ENCODE measurements at regions not wholly inside any gene's neighbourhood (a gene's known extent, or its start where the extent isn't known, plus 50 kb on each side); places are given as distances from the start of the nearest gene placed in this dataset.

- H3K79me2 ChIP-seq (ENCODE audit: control insufficient read depth, insufficient read depth, low read length), result no peaks in the 10 kb centered on the region
- no TSS peak for BruUV-seq (replicated peaks)
- H3K9me1 ChIP-seq (replicated peaks; ENCODE audit: control insufficient read depth, extremely low read depth, insufficient read depth, low read length), result no peaks in the 10 kb centered on the region
- H3K4me3 ChIP-seq (replicated peaks in 1 of 3; ENCODE audit: insufficient read depth in 1 of 3, low read depth in 1 of 3, low read length in 3 of 3), result no peak overlapping the region
- no peak for FAIRE-seq
- ChIA-PET CTCF (no interaction called here), POLR2A (no interaction called here)
- H4K20me1 ChIP-seq (replicated peaks; ENCODE audit: control insufficient read depth, extremely low read depth, insufficient read depth, low read length), result no peaks in the 10 kb centered on the region
- no peak overlapping the region for H3K4me2 ChIP-seq (ENCODE audit: insufficient read depth, low read length)
- dilution Hi-C loops (cut with MboI; ENCODE audit: extremely low pct_ligation_motif_present, low sequenced_read_pairs), result no loop called here
- H2AFZ ChIP-seq (ENCODE audit: low read depth, low read length), result no peak overlapping the region
- intact Hi-C loops (cut with micrococcal nuclease), result no loop called here
- no peak overlapping the region for H3K27ac ChIP-seq (ENCODE audit: insufficient read depth, low read depth, low read length)
- TF ChIP-seq POLR2AphosphoS5 (IDR thresholded peaks at IDR 0.05; ENCODE audit: insufficient read depth, low read depth, low read length) (no peak), MYC (IDR thresholded peaks at IDR 0.05; ENCODE audit: low read depth, low read length) (no peak), MAX (IDR thresholded peaks at IDR 0.05; ENCODE audit: insufficient read depth, insufficient read length) (no peak), POLR2A (IDR thresholded peaks at IDR 0.05; ENCODE audit: low read depth, low read length) (no peak), CTCF (IDR thresholded peaks at IDR 0.05; ENCODE audit: extremely low read depth in 1 of 2, insufficient read depth in 1 of 2, low read depth in 1 of 2, low read length in 2 of 2) (no peak)
- H3K9me3 ChIP-seq (replicated peaks; ENCODE audit: control insufficient read depth, insufficient read depth, low read length), result peaks cover 3% of the 10 kb centered on the region
- no peak for DNase-seq (ENCODE audit: low read depth, low spot score)
- no peak overlapping the region for H3K9ac ChIP-seq (replicated peaks; ENCODE audit: extremely low read depth, insufficient read depth, low read length)
- H3K36me3 ChIP-seq (ENCODE audit: control insufficient read depth in 2 of 2, extremely low read depth in 1 of 2, insufficient read depth in 2 of 2, low read length in 2 of 2), result no peaks in the 10 kb centered on the region
- H3K4me1 ChIP-seq (ENCODE audit: control insufficient read depth, extremely low read depth, insufficient read depth, low read length), result no peaks in the 10 kb centered on the region
- H3K27me3 ChIP-seq (ENCODE audit: control insufficient read depth in 2 of 2, insufficient read depth in 2 of 2, low read length in 2 of 2), result no peaks in the 10 kb centered on the region
These were observed 1101.2 kb upstream of the RBFOX1 start for GRCh38 chr16:6231398-6231797.

- H3K4me3 ChIP-seq (replicated peaks in 1 of 3; ENCODE audit: insufficient read depth in 1 of 3, low read depth in 1 of 3, low read length in 3 of 3), result no peak overlapping the region
- ChIA-PET CTCF (no interaction called here), POLR2A (no interaction called here)
- no peaks in the 10 kb centered on the region for H3K4me1 ChIP-seq (ENCODE audit: control insufficient read depth, extremely low read depth, insufficient read depth, low read length)
- DNase-seq (ENCODE audit: low read depth, low spot score), result no peak
- no peaks in the 10 kb centered on the region for H3K9me1 ChIP-seq (replicated peaks; ENCODE audit: control insufficient read depth, extremely low read depth, insufficient read depth, low read length)
- no peak overlapping the region for H3K27ac ChIP-seq (ENCODE audit: insufficient read depth, low read depth, low read length)
- no peaks in the 10 kb centered on the region for H4K20me1 ChIP-seq (replicated peaks; ENCODE audit: control insufficient read depth, extremely low read depth, insufficient read depth, low read length)
- H3K9me3 ChIP-seq (replicated peaks; ENCODE audit: control insufficient read depth, insufficient read depth, low read length), result peaks cover 3% of the 10 kb centered on the region
- no peak overlapping the region for H3K9ac ChIP-seq (replicated peaks; ENCODE audit: extremely low read depth, insufficient read depth, low read length)
- TF ChIP-seq JUN (IDR thresholded peaks at IDR 0.05; ENCODE audit: borderline replicate concordance, insufficient read depth, insufficient read length, low read depth), result no peak
- no peak for TF ChIP-seq FOS (IDR thresholded peaks at IDR 0.05; ENCODE audit: borderline replicate concordance, insufficient read depth, low read length)
- TF ChIP-seq POLR2AphosphoS5 (IDR thresholded peaks at IDR 0.05; ENCODE audit: insufficient read depth, low read depth, low read length), result no peak
- TF ChIP-seq MYC (IDR thresholded peaks at IDR 0.05; ENCODE audit: low read depth, low read length), result no peak
- TF ChIP-seq POLR2A (IDR thresholded peaks at IDR 0.05; ENCODE audit: low read depth, low read length), result no peak
- TF ChIP-seq CTCF (IDR thresholded peaks at IDR 0.05; ENCODE audit: extremely low read depth in 1 of 2, insufficient read depth in 1 of 2, low read depth in 1 of 2, low read length in 2 of 2), result no peak
- TF ChIP-seq EZH2 (IDR thresholded peaks at IDR 0.05; ENCODE audit: borderline replicate concordance, low read depth, low read length, severe bottlenecking), result no peak
- no peak for TF ChIP-seq GATA2 (IDR thresholded peaks at IDR 0.05; ENCODE audit: insufficient read depth, insufficient read length, low read depth, low read length)
- dilution Hi-C loops (cut with MboI; ENCODE audit: extremely low pct_ligation_motif_present, low sequenced_read_pairs), result no loop called here
- no peaks in the 10 kb centered on the region for H3K27me3 ChIP-seq (ENCODE audit: control insufficient read depth in 2 of 2, insufficient read depth in 2 of 2, low read length in 2 of 2)
- intact Hi-C loops (cut with micrococcal nuclease), result no loop called here
- H3K79me2 ChIP-seq (ENCODE audit: control insufficient read depth, insufficient read depth, low read length), result no peaks in the 10 kb centered on the region
- no peak for FAIRE-seq
- no peaks in the 10 kb centered on the region for H3K36me3 ChIP-seq (ENCODE audit: control insufficient read depth in 2 of 2, extremely low read depth in 1 of 2, insufficient read depth in 2 of 2, low read length in 2 of 2)
- no peak overlapping the region for H3K4me2 ChIP-seq (ENCODE audit: insufficient read depth, low read length)
- BruUV-seq (replicated peaks), result no TSS peak
- H2AFZ ChIP-seq (ENCODE audit: low read depth, low read length), result no peak overlapping the region
These were observed 1103.5 kb upstream of the RBFOX1 start for GRCh38 chr16:6229186-6229585.
